ENCODE measurements at regions not wholly inside any gene's neighbourhood (a gene's known extent, or its start where the extent isn't known, plus 50 kb on each side); places are given as distances from the start of the nearest gene placed in this dataset.

- no peak for TF ChIP-seq ZNF462 (CRISPR knock-in tag; IDR thresholded peaks at IDR 0.05)
- no peak for TF ChIP-seq JUNB (IDR thresholded peaks at IDR 0.05; ENCODE audit: unreplicated experiment)
- no peak for TF ChIP-seq NANOG (IDR thresholded peaks at IDR 0.05; ENCODE audit: borderline replicate concordance)
These were observed 860.0 kb upstream of the NR2F2 start (continued) for GRCh38 chr15:95470529-95470928.

- Histone ChIP-seq H3K36me3 (ENCODE audit: insufficient read depth) (no peaks in the 10 kb centered on the region), H3K4me1 (ENCODE audit: insufficient read depth) (no peaks in the 10 kb centered on the region), H3K4me2 (no peak overlapping the region), H4K20me1 (replicated peaks; ENCODE audit: insufficient read depth) (no peaks in the 10 kb centered on the region), H3K27ac (ENCODE audit: low read depth) (no peak overlapping the region), H3K27me3 (ENCODE audit: insufficient read depth) (no peaks in the 10 kb centered on the region), H3F3A (replicated peaks; ENCODE audit: low read depth) (no peaks in the 10 kb centered on the region), H3K79me2 (replicated peaks; ENCODE audit: insufficient read depth) (no peaks in the 10 kb centered on the region), H3K4me3 (no peak overlapping the region), H3K9me2 (ENCODE audit: insufficient read depth) (no peaks in the 10 kb centered on the region), H2AFZ (no peak overlapping the region)
- no peaks in the 10 kb centered on the region for H3K36me3 Mint-ChIP-seq (ENCODE audit: low read depth)
- peaks cover 4% of the 10 kb centered on the region for H3K27me3 Mint-ChIP-seq (ENCODE audit: insufficient read depth, low read depth, poor library complexity)
- H3K4me1 Mint-ChIP-seq = peaks cover 3% of the 10 kb centered on the region; the same call in 2 of the 3 replicates
- DNase-seq (ENCODE audit: low spot score) (no peak), ATAC-seq (no peak)
- H3K9me3 Mint-ChIP-seq = no peaks in the 10 kb centered on the region
- H3K27ac Mint-ChIP-seq = no peak overlapping the region; the same call in 1 of the 2 replicates
- no peak overlapping the region for H3K4me3 Mint-ChIP-seq
- TF ChIP-seq ZNF462 (CRISPR knock-in tag; IDR thresholded peaks at IDR 0.05) (no peak), ZNF331 (CRISPR knock-in tag; IDR thresholded peaks at IDR 0.05; ENCODE audit: low read depth) (no peak), ETS1 (IDR thresholded peaks at IDR 0.05) (no peak), CTCF (conservative IDR thresholded peaks at IDR 0.05; ENCODE audit: low read depth in 2 of 2) (no peak)
These were observed 859.4 kb upstream of the NR2F2 start for GRCh38 chr15:95470997-95471689.
